Thoracic aorta (tissue), 2 donors: ENCODE measurements at regions not wholly inside any gene's neighbourhood (a gene's known extent, or its start where the extent isn't known, plus 50 kb on each side); places are given as distances from the start of the nearest gene placed in this dataset.
"Not testable (repeated sequence)": the region's sequence is repeated elsewhere in the genome, so short reads cannot be mapped to it uniquely, and the experiment has no call there.

Experiments used
- ATAC-seq: fragments of 150-250 bp; one replicate; pipeline ENCODE4 v1.8.0; 2017; ENCODE audit warnings: low read depth; ENCODE audit not compliant: insufficient number of reproducible peaks, low FRiP score
- DNase-seq: peaks from one replicate; pipeline ENCODE4 v3.0.0-alpha.2; 2020; ENCODE audit warnings: low spot score
- H3K27ac ChIP-seq, 2 donors: fragments of 200-600 bp; sonication (generic); 1 replicate in 1 of 2; 2 replicates in 1 of 2; pipeline ENCODE4 v1.5.1; 2016; ENCODE audit warnings: mild to moderate bottlenecking in 2 of 2, moderate library complexity in 2 of 2
- H3K27me3 ChIP-seq: fragments of 200-600 bp; sonication (generic); replicated peaks from 2 replicates; pipeline ENCODE4 v1.6.0; 2016; ENCODE audit warnings: mild to moderate bottlenecking; ENCODE audit not compliant: insufficient read depth
- H3K36me3 ChIP-seq: fragments of 200-600 bp; sonication (generic); one replicate; pipeline ENCODE4 v1.5.1; 2016
- H3K4me1 ChIP-seq, 2 donors: fragments of 200-600 bp; sonication (generic); 1 replicate in 1 of 2; 2 replicates in 1 of 2; pipeline versions ENCODE4 v1.5.1 to v1.6.0; 2016; ENCODE audit warnings: low read depth in 2 of 2, mild to moderate bottlenecking in 1 of 2; ENCODE audit not compliant: control insufficient read depth in 1 of 2
- H3K4me3 ChIP-seq: fragments of 200-600 bp; sonication (generic); 2 replicates; pipeline ENCODE4 v1.5.1; 2016; ENCODE audit warnings: mild to moderate bottlenecking
- H3K9me3 ChIP-seq: fragments of 200-600 bp; sonication (generic); 2 replicates; pipeline ENCODE4 v1.5.1; 2016
- CTCF ChIP-seq: fragments of 200-600 bp; sonication (generic); IDR thresholded peaks from one replicate; pipeline ENCODE4 v1.5.1; 2019; ENCODE audit warnings: antibody characterized with exemption

DNA sequence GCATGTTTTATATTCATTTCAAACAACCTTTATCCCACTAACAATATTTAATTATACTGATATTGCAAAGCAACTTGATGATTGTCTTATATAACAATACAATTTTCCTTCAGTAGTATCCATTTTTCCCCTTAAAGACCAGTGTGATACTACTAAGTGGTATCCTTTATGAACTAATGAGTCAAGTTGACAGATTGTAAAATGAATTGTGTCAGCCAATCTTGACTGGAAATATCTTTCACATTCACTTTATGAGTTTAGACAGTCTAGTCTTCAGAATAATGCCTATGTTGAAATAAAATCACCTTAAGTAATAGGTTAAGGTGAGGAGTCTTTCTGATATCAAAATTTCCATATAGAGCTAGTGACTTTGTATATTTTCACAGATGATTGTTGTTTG is 950.0 kb upstream of the CELF2 start:
- Histone ChIP-seq H3K27ac (no peak overlapping the region), H3K27me3 (no peaks in the 10 kb centered on the region), H3K36me3 (no peaks in the 10 kb centered on the region), H3K4me1 (no peaks in the 10 kb centered on the region), H3K9me3 (no peaks in the 10 kb centered on the region), H3K4me3 (no peak overlapping the region)
- ATAC-seq (no peak), DNase-seq (no peak)
- no peak for TF ChIP-seq CTCF

- ATAC-seq, H3K36me3 ChIP-seq, H3K27ac ChIP-seq, H3K27me3 ChIP-seq, DNase-seq, H3K9me3 ChIP-seq, H3K4me1 ChIP-seq, H3K4me3 ChIP-seq: not testable (repeated sequence)
These were observed 942.8 kb upstream of the CELF2 start for GRCh38 chr10:10074847-10075246.

GRCh38 chr10:10078446-10078845 is 939.2 kb upstream of the CELF2 start:
- Histone ChIP-seq H3K27ac (no peak overlapping the region), H3K27me3 (no peaks in the 10 kb centered on the region), H3K9me3 (no peaks in the 10 kb centered on the region), H3K4me3 (no peak overlapping the region), H3K4me1 (no peaks in the 10 kb centered on the region), H3K36me3 (no peaks in the 10 kb centered on the region)
- ATAC-seq (no peak), DNase-seq (no peak)
- no peak for TF ChIP-seq CTCF

DNA sequence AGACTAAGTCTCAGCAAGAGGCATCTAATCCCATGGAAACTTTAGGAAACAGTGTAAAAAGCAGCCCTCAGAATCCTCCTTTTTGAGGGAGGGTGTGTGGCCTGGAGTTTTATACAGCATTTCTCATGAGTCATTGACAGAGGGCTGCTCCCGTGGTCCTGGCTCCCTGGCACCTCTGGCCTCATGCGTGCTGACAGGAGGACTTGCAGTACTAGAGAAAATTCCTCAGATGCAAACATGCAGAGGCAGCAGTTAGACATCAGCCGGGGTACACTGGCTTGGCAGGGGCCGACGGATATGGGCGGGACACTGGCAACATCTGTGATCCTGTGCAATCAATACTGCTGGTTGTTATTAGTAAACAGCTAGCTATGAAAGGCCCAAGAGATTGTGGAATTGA is 925.1 kb upstream of the CELF2 start:
- no peak overlapping the region for H3K27ac ChIP-seq
- no peaks in the 10 kb centered on the region for H3K9me3 ChIP-seq
- no peak for ATAC-seq
- TF ChIP-seq CTCF: no peak
- H3K4me1 ChIP-seq: no peaks in the 10 kb centered on the region
- no peaks in the 10 kb centered on the region for H3K27me3 ChIP-seq
- no peak for DNase-seq
- no peaks in the 10 kb centered on the region for H3K36me3 ChIP-seq
- H3K4me3 ChIP-seq: no peak overlapping the region

GRCh38 chr10:10093021-10093420 is 924.7 kb upstream of the CELF2 start:
- H3K4me1 ChIP-seq: no peaks in the 10 kb centered on the region
- ATAC-seq (no peak), DNase-seq (no peak)
- H3K9me3 ChIP-seq: no peaks in the 10 kb centered on the region
- H3K36me3 ChIP-seq: no peaks in the 10 kb centered on the region
- H3K27me3 ChIP-seq: no peaks in the 10 kb centered on the region
- TF ChIP-seq CTCF: no peak
- no peak overlapping the region for H3K27ac ChIP-seq
- no peak overlapping the region for H3K4me3 ChIP-seq

- no peaks in the 10 kb centered on the region for H3K36me3 ChIP-seq
- H3K27ac ChIP-seq: no peak overlapping the region
- H3K27me3 ChIP-seq: no peaks in the 10 kb centered on the region
- no peak overlapping the region for H3K4me3 ChIP-seq
- H3K9me3 ChIP-seq: no peaks in the 10 kb centered on the region
- TF ChIP-seq CTCF: no peak
- no peak for ATAC-seq
- DNase-seq: no peak
- no peaks in the 10 kb centered on the region for H3K4me1 ChIP-seq
These were observed 923.0 kb upstream of the CELF2 start for GRCh38 chr10:10094691-10095090.
